Dedifferentiated amniotic fluid mesenchymal stem cell (primary cell): ENCODE measurements at regions not wholly inside any gene's neighbourhood (a gene's known extent, or its start where the extent isn't known, plus 50 kb on each side); places are given as distances from the start of the nearest gene placed in this dataset.

Source experiments
- DNase-seq: peaks from one replicate; pipeline ENCODE4 v3.0.0-alpha.2; 2016; ENCODE audit errors: extremely low spot score

GRCh38 chr2:2849464-2850217 is 518.6 kb upstream of the MYT1L start:
- DNase-seq: no peak

GRCh38 chr2:2848621-2849333 is 517.7 kb upstream of the MYT1L start:
- no peak for DNase-seq

GRCh38 chr2:2848198-2848597 is 517.1 kb upstream of the MYT1L start:
- no peak for DNase-seq

- DNase-seq: no peak
These were observed 516.2 kb upstream of the MYT1L start for GRCh38 chr2:2847209-2847676.

- no peak for DNase-seq
These were observed 515.5 kb upstream of the MYT1L start for GRCh38 chr2:2846332-2847208.

GRCh38 chr2:2845806-2846315 is 514.8 kb upstream of the MYT1L start:
- no peak for DNase-seq

GRCh38 chr2:2845267-2845666 is 514.2 kb upstream of the MYT1L start:
- DNase-seq: no peak

GRCh38 chr2:2843969-2844548 is 513.0 kb upstream of the MYT1L start:
- DNase-seq: no peak

GRCh38 chr2:2842466-2842865 is 511.4 kb upstream of the MYT1L start:
- DNase-seq: no peak

- no peak for DNase-seq
These were observed 509.7 kb upstream of the MYT1L start for GRCh38 chr2:2840681-2841300.

- no peak for DNase-seq
These were observed 508.9 kb upstream of the MYT1L start for GRCh38 chr2:2839782-2840531.

GRCh38 chr2:2839393-2839781 is 508.3 kb upstream of the MYT1L start:
- DNase-seq: no peak

- no peak for DNase-seq
These were observed 507.4 kb upstream of the MYT1L start for GRCh38 chr2:2838548-2838845.

- DNase-seq: no peak
These were observed 506.9 kb upstream of the MYT1L start for GRCh38 chr2:2837746-2838547.

GRCh38 chr2:2836343-2837070 is 505.4 kb upstream of the MYT1L start:
- DNase-seq: no peak

- no peak for DNase-seq
These were observed 503.6 kb upstream of the MYT1L start for GRCh38 chr2:2834516-2835254.

- no peak for DNase-seq
These were observed 503.0 kb upstream of the MYT1L start for GRCh38 chr2:2834105-2834504.

GRCh38 chr2:2832657-2833056 is 501.6 kb upstream of the MYT1L start:
- no peak for DNase-seq

GRCh38 chr2:2831633-2832032 is 500.6 kb upstream of the MYT1L start:
- DNase-seq: no peak
